GM12872 (cell line): ENCODE measurements at regions not wholly inside any gene's neighbourhood (a gene's known extent, or its start where the extent isn't known, plus 50 kb on each side); places are given as distances from the start of the nearest gene placed in this dataset.

ENCODE experiments used
- CTCF ChIP-seq: IDR thresholded peaks from 3 replicates; pipeline ENCODE4 v1.5.1; 2011; ENCODE audit warnings: low read depth, mild to moderate bottlenecking, low read length, moderate library complexity; ENCODE audit not compliant: insufficient read depth

GRCh38 chr12:66956300-66956699, 277.4 kb upstream of the GRIP1 start:
- no peak for TF ChIP-seq CTCF

DNA sequence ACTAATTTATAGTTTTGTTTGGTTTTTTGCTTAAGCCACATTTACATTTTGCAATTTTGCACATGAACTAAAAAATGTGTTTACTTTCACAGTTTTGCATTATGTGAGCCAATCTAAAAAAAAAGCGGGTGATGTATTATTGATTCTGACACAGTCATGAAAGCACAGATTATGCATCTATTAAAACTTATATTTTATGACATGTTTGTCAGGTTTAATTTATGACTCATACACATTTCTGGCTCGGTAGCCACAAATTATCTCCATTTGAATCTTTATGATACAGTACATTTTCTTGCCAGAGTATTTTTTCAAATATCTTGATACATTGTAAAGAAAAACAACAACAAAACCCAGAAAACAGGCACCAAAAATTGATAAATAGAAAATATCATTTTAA, 280.4 kb upstream of the GRIP1 start:
- no peak for TF ChIP-seq CTCF

GRCh38 chr12:66960006-66960405, 281.1 kb upstream of the GRIP1 start:
- no peak for TF ChIP-seq CTCF

GRCh38 chr12:66960704-66961690, 282.1 kb upstream of the GRIP1 start:
- TF ChIP-seq CTCF: no peak

DNA sequence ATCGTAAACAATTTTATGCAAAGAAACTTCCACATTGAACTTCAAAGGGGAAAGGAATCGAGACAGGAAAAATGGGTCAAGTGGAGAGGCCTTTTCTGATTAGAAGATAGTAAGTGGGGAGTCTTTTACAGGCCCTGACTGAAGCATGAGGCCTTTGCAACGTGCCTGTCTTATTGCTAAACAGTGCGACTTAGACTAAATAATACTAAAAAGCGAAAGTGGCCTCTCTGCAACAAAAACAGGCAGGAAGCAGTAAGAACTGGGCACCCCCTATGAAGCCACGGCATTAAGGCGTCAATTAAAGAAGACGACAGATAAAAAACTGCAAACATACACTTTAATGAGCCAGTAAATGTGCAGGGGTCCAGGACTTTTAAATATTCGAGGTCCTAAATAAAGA, 283.4 kb upstream of the GRIP1 start:
- no peak for TF ChIP-seq CTCF

DNA sequence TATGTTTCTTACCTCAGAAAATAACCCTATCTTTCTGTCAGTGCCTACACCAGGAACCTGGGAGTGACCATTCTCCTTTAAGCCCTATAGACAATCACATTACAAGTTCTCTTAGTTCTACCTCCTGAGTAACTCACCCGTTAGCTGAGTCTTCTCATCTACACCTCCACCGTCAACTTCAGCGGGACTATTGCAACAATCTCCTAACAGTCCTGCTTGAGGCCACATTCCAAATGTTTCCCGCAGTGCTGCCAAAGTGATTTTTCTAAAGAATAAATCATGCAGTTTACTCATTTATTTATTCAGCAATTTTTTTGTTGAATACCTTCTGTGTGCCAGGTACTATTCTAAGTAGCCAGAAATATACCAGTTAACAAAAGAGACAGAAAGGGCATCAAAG, 285.0 kb upstream of the GRIP1 start:
- no peak for TF ChIP-seq CTCF

DNA sequence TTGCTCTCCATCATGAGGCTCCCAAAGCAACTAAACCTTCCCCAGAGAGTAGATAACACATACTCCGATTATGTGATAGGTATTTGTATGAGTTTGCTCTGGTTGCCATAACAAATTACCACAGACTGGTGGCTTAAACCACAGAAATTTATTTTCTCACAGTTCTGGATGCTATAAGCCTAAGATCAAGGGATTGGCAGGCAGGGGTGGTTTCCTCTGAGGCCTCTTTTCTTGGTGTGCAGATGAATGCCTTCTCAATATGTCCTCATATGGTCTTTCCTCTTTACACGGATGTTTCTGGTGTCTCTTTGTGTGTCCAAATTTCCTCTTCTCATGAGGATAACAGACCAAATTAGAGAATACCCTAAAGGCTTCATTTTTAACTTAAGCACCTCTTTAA, 285.8 kb upstream of the GRIP1 start:
- no peak for TF ChIP-seq CTCF
